GM12875 (cell line): ENCODE measurements at regions not wholly inside any gene's neighbourhood (a gene's known extent, or its start where the extent isn't known, plus 50 kb on each side); places are given as distances from the start of the nearest gene placed in this dataset.

Source experiments
- H3K4me3 ChIP-seq: one replicate; pipeline ENCODE4 v1.5.1; 2011; ENCODE audit warnings: low read depth, low read length, control low read depth
- CTCF ChIP-seq: IDR thresholded peaks from 2 replicates; pipeline ENCODE4 v1.5.1; 2011; ENCODE audit warnings: low read depth, mild to moderate bottlenecking, control low read depth, inconsistent platforms, low read length, moderate library complexity, borderline replicate concordance; ENCODE audit not compliant: insufficient read depth

GRCh38 chr6:14735956-14736486 is 509.8 kb upstream of the JARID2 start:
- no peak for TF ChIP-seq CTCF
- no peak overlapping the region for H3K4me3 ChIP-seq

DNA sequence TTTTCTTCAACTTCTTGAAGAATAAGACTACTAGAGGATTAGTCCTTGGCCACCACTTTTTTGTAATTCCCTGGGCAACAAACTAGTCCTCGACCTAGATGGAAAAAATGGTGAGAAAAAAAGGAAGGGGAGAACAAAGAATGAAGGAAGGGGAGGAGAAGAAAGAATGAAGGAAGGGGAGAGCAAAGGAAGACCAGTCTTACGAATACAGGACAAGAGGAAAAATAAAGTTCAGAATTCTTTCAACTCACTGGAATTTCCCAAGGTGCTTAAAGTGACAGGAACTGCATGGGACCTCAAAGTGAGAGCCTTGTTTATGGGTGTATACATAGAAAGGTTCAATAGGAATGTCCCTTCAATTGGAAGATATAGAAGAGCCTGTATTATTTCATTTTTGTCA is 509.3 kb upstream of the JARID2 start:
- H3K4me3 ChIP-seq = no peak overlapping the region
- no peak for TF ChIP-seq CTCF

DNA sequence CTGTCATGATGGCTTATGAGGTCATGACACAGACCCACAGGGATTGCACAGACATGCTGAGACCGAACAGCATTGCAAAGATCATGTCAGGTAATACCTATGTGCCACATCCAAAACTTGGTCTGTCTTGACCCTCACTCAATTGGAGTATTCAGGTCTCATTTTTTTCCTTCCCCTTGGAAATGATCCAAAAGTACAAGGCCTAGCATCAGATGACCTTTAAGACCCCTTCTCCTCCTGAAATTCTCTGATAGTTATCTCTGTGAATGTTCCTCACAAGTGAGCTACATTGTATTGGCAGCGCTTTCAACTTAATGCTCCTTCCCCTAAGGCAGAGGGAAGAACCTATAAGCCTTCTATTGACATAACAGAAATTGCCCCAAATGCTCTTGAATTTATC is 507.4 kb upstream of the JARID2 start:
- H3K4me3 ChIP-seq = no peak overlapping the region
- no peak for TF ChIP-seq CTCF

DNA sequence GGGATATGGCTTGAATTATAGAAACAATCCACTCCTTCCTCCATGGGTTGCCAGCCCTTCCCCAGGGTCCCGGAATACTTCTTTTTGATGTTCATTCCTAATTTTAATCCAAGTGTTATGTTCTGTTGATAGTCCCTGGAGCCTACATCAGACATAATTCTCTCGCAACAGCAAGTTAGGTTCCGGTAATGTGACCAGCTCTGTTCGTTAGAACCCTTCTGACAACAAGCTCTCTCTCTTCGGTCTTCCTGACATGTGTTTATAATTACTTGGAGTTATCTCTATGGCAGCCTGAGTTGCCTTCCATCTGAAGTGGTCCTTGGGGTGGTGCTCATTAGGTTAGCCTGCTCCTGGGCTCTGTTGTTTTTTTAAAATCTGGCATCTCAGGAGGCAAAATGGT is 506.9 kb upstream of the JARID2 start:
- no peak overlapping the region for H3K4me3 ChIP-seq

GRCh38 chr6:14739827-14740226 is 506.0 kb upstream of the JARID2 start:
- no peak overlapping the region for H3K4me3 ChIP-seq
- no peak for TF ChIP-seq CTCF

More for the DNA sequence above, 506.9 kb upstream of the JARID2 start:
- TF ChIP-seq CTCF = no peak

GRCh38 chr6:14742171-14742570 is 503.7 kb upstream of the JARID2 start:
- no peak for TF ChIP-seq CTCF
- H3K4me3 ChIP-seq = no peak overlapping the region

DNA sequence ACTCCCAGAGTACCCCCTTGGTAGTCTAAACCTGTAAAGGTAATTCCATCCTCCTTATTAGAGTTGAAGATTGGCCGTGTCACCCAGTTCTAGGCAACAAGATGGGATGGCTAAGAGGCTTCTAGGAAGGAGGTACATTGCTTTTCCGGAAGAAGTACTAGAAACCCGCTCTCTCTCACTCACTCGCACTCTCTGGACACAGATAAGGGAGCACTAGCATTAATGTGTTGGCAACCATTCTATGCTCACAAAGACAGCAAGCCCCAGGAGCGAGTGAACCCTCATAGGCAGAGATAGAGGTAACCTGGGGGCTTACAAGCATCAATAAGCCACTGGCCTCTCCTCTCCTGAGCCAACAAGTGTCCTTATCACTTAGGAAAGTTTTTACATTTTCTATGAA is 503.2 kb upstream of the JARID2 start:
- no peak overlapping the region for H3K4me3 ChIP-seq

More for the DNA sequence above, 503.2 kb upstream of the JARID2 start:
- no peak for TF ChIP-seq CTCF
